Transverse colon (tissue), 4 donors: ENCODE measurements at regions not wholly inside any gene's neighbourhood (a gene's known extent, or its start where the extent isn't known, plus 50 kb on each side); places are given as distances from the start of the nearest gene placed in this dataset.

Source experiments
- CTCF ChIP-seq, 5 experiments: fragments of 200-600 bp in 3 of 5; fragments of 450-650 bp in 2 of 5; sonication (generic) in 3 of 5; IDR thresholded peaks; 1 replicate in 2 of 5; 2 replicates in 3 of 5; pipeline ENCODE4 v1.5.1; 2016 to 2017; ENCODE audit warnings: antibody characterized with exemption in 5 of 5, inconsistent platforms in 3 of 5, mild to moderate bottlenecking in 2 of 5, moderate library complexity in 1 of 5
- POLR2A ChIP-seq: fragments of 450-650 bp; IDR thresholded peaks from one replicate; pipeline ENCODE4 v1.6.1; 2016; ENCODE audit warnings: antibody characterized with exemption, mild to moderate bottlenecking, moderate library complexity
- POLR2AphosphoS5 ChIP-seq, 3 donors: sonication (generic); formaldehyde crosslinking; IDR thresholded peaks; one replicate each; pipeline ENCODE4 v1.6.1; 2016; ENCODE audit warnings: antibody characterized with exemption in 3 of 3

DNA sequence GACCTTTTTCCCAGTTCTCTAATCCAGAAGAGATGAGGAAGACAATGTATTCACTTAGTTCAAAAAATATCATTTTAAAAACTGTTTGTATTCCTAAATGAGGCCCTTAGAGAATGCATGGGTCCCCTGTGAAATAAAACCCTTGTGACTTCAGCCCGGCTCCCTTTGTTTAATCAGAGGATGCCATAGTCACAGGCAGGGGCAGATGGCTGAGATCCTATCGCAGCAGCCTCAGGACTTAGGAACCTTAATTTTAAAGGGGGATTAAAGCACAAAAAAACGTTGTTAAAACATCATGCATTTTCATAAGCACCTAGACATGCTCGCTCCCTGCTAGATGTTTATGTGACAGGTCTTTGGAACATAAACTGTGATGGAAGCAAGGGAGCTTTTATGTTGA lies 176.6 kb downstream of the IL20RB start:
- no peak for TF ChIP-seq CTCF (IDR thresholded peaks at IDR 0.05)
- TF ChIP-seq POLR2AphosphoS5 (IDR thresholded peaks at IDR 0.05), result no peak
- TF ChIP-seq POLR2A, result no peak
